Left colon (tissue), 2 donors: ENCODE measurements at regions not wholly inside any gene's neighbourhood (a gene's known extent, or its start where the extent isn't known, plus 50 kb on each side); places are given as distances from the start of the nearest gene placed in this dataset.
"Not testable (repeated sequence)": the region's sequence is repeated elsewhere in the genome, so short reads cannot be mapped to it uniquely, and the experiment has no call there.

ENCODE experiments used
- ATAC-seq: fragments of 200-7000 bp; cut with Tn5 transposase; one replicate; pipeline ENCODE4 v1.9.1; 2020; ENCODE audit warnings: mild to moderate bottlenecking, moderate library complexity
- DNase-seq, 2 donors: peaks; one replicate each; pipeline ENCODE4 v3.0.0-alpha.2; 2020
- intact Hi-C, 2 donors: fragments of 100-400 bp; cut with DNase I in 1 of 2; cut with micrococcal nuclease in 1 of 2; formaldehyde crosslinking; loops; one replicate each; pipeline versions ENCODE4 v1.11.2 to v1.14.0; 2022; cut with DNase I, micrococcal nuclease
- donor health status: DM: no; HTN: no; CAD: no.
- donor health status: DM: yes; HTN: yes; CAD: no.

GRCh38 chr5:36417221-36417620 lies 115.5 kb upstream of the RANBP3L start:
- ATAC-seq, result no peak
- intact Hi-C loops, result no loop called here
- no peak for DNase-seq

DNA sequence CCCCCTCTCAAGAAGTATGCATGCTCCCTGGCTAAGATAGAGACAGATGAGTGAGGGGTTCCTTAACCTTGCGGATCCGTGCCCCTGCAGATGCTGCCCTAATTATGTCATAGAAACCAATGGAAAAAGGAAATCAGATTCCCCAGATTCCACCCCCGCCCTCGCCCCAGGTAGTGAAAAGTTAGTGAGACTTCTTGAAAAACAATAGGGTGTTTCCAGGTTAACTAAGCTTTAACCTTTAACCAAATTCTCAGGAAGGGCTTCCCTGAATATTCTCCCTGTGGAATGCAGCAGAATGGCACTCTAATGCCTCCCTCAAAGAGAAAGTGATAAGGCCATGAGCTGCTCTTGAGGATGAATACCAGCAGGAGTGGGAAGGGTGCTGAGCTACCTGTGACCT lies 116.0 kb upstream of the RANBP3L start:
- intact Hi-C loops, result no loop called here
- DNase-seq (no peak), ATAC-seq (no peak)

GRCh38 chr5:36418152-36418979 lies 116.7 kb upstream of the RANBP3L start:
- DNase-seq, result no peak

GRCh38 chr5:36421256-36421655 lies 119.6 kb upstream of the RANBP3L start:
- intact Hi-C loops, result no loop called here
- DNase-seq (no peak), ATAC-seq (no peak)

More at GRCh38 chr5:36418152-36418979, 116.7 kb upstream of the RANBP3L start:
- intact Hi-C loops, result no loop called here
- ATAC-seq, result no peak

DNA sequence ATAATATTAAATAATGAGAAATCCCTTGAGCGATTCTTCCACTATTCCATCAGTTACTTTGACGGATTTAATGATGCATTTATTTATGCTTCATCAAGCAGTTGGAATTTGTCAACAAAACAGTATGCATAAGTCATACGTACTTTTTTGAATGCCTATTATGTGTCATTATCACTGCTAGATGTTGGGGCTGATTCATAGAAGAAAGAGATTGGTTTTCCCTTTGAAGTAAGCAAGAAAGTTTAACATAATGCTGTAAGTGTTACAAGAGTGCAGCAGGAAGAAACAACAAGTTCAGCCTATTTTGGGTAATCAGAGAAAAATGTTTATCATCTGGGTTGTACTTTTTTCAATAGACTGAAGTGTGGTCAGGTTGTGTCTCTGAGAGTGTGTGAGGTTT lies 121.2 kb upstream of the RANBP3L start:
- DNase-seq (no peak), ATAC-seq (no peak)
- intact Hi-C loops, result no loop called here

DNA sequence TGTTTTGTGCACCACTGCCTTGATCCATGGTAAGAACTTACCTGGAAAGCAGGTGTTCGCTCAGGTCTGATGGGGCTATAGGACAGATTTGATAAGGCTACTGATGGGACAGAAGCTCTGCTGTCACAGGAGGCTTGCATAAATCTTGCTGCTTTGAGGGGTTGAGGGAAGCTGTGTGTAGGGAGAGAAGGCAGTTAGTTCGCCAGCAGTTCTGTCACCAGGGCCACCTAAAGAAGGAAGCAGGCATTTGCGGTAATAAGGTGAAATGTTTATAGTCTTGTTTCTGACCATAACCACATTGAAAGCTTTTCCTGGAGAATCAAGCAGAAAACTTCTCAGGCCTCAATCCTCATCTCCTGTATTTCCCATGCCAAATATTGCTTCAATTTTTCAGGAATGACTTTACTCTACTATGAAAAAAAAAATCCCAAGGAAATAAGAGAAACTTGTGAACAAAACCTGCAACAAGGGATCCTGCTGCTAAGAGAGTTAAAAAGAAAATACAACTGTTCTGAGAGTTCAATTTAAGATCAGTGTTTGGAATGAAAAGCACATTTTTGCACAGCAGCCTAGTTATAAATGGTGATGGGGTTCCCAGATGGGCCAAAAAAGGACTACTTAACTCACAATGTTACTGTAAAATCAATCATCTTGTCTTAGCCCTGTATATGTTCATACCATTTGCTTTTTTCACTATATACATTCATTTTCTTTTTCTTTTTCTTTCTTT lies 122.0 kb upstream of the RANBP3L start:
- ATAC-seq, result no peak
- DNase-seq, result no peak
- intact Hi-C loops, result no loop called here

DNA sequence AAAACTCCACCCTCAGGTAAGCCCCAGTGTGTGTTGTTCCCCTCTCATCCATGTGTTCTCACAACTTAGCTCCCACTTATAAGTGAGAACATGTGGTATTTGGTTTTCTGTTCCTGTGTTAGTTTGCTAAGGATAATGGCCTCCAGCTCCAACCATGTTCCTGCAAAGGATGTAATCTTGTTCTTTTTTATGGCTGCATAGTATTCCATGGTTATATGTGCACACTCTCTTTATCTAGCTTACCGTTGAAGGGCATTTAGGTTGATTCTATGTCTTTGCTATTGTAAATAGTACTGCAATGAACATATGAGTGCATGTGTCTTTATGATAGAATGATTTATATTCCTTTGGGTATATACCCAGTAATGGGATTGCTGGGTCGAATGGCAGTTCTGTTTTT lies 124.4 kb upstream of the RANBP3L start:
- DNase-seq, intact Hi-C loops, ATAC-seq: not testable (repeated sequence)

- intact Hi-C loops, result no loop called here
- DNase-seq, result no peak
- no peak for ATAC-seq
These were observed 133.8 kb upstream of the RANBP3L start for GRCh38 chr5:36435516-36435915.

DNA sequence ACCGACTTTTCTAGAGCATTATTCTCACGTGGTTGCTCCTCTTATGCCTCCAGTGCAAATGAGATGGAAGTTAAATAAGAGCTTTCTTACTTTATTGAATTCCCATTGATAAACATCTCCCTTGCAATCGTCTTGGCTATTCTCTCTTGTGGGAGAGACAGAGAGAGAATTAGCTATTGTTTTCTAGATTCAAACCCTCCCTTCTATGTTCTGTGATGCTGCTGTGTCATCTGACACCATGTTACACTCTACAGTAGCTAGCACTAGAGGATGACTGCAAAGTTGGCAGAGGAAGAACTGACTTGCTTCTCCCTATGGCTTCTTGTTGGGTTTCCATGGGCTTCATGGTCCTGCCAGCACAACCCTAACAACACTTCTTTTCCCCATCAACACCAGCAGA lies 134.6 kb upstream of the RANBP3L start:
- DNase-seq, result no peak
- intact Hi-C loops, result no loop called here
- no peak for ATAC-seq

- ATAC-seq, result no peak
- DNase-seq, result no peak
- intact Hi-C loops, result no loop called here
These were observed 137.3 kb upstream of the RANBP3L start for GRCh38 chr5:36438765-36439561.

- ATAC-seq, result no peak
- no peak for DNase-seq
- intact Hi-C loops, result no loop called here
These were observed 138.6 kb upstream of the RANBP3L start for GRCh38 chr5:36440300-36440699.

DNA sequence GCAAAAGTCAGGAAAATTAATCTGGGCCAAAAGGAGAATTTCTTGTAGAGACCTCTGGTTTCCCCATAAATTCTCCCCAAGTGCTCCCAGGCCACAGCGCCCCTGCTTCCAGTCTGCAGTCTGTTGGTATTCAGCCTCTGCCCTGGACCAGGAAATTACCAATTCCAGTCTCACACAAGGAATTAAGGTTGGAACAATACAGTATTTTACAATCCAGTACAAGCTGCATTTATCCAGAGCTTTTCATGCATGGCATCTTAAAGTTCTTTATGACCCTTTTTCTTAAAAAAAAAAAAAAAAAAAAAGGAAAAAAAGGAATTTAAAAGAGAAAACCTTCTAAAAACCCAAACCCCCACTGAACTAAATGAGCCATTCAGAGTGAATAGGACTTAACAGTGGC lies 139.6 kb upstream of the RANBP3L start:
- DNase-seq (no peak), ATAC-seq (no peak)
- intact Hi-C loops, result no loop called here

DNA sequence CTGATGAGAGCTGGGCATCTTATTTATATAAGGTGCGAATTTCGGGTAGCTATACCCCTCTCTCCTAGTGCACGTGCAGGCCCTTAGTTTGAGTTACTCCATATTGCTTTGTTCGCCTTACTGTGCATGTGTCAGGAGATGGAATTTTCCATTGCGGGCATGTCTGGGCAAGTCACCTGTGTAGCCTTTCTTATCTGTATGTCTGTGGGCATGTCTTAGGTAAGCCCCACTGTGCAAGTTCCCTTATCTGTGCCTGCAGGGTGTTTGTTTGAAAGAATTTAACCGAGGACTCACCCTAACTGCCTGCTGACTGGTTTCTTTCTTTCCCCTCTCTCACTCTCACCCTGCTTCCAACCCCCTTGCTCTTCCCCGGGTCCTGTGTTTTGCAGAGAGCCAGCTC lies 140.7 kb upstream of the RANBP3L start:
- DNase-seq (no peak), ATAC-seq (no peak)
- intact Hi-C loops, result no loop called here

DNA sequence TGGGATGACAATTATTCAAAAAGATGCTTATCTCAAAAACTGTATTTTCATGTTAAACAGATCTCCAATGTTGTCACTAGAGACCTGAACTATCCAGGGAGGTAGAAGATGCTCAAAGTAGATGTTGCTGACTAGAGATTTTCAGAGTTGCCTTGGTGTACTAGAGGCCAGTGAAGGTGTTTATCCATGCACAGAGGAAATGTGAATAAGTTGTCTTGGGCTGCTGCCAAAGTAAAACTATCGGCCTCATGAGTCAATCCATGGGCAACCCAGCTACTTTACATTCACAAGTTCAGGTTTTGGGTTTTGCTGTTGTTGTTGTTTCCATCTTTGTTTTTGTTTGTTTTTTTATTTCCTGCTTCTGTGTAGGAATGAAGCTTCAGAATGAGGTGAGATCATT lies 141.1 kb upstream of the RANBP3L start:
- DNase-seq, result no peak
- intact Hi-C loops, result no loop called here

GRCh38 chr5:36443941-36444340 lies 142.2 kb upstream of the RANBP3L start:
- DNase-seq (no peak), ATAC-seq (no peak)
- intact Hi-C loops, result no loop called here

More for the DNA sequence above, 141.1 kb upstream of the RANBP3L start:
- no peak for ATAC-seq

- DNase-seq (peak in 1 of 2 donors; percentile 12), ATAC-seq (no peak)
These were observed 143.1 kb upstream of the RANBP3L start for GRCh38 chr5:36444582-36445418.

DNA sequence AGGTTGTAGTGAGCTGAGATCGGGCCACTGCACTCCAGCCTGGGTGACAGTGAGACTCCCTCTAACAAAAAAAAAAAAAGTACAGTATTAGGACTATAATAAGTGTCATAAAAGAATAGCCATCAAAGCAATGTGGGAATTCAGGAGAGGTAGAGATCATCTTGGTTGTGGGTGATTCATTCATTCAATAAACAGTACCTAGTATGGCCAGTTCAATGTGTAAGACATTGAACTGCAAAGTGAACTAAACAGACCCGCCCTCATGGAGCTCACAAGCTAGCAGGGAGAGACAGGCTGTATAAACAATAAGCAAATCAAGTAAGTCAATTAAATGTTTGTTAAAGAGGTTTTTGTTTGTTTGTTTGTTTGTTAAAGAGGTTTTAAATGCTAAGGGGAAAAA lies 146.1 kb upstream of the RANBP3L start:
- intact Hi-C loops, result no loop called here
- ATAC-seq, result no peak
- no peak for DNase-seq

More at GRCh38 chr5:36444582-36445418, 143.1 kb upstream of the RANBP3L start:
- intact Hi-C loops, result no loop called here

GRCh38 chr5:36450229-36451014 lies 148.7 kb upstream of the RANBP3L start:
- no peak for DNase-seq
- no peak for ATAC-seq
- intact Hi-C loops, result no loop called here
